HG02642 (cell line): ENCODE measurements at regions not wholly inside any gene's neighbourhood (a gene's known extent, or its start where the extent isn't known, plus 50 kb on each side); places are given as distances from the start of the nearest gene placed in this dataset.

Experiments used
- ATAC-seq: cut with Tn5 transposase; IDR thresholded peaks from one replicate; pipeline ENCODE4 v1.9.1; 2021; ENCODE audit warnings: mild to moderate bottlenecking; ENCODE audit not compliant: unreplicated experiment, poor library complexity

GRCh38 chr22:47647720-47648119 lies 885.3 kb downstream of the TBC1D22A start:
- ATAC-seq, result no peak

- no peak for ATAC-seq
Measured at GRCh38 chr22:47647181-47647580, 884.7 kb downstream of the TBC1D22A start.

GRCh38 chr22:47645923-47646322 lies 883.5 kb downstream of the TBC1D22A start:
- no peak for ATAC-seq

- ATAC-seq, result no peak
Measured at GRCh38 chr22:47645450-47645914, 883.0 kb downstream of the TBC1D22A start.

GRCh38 chr22:47634347-47634746 lies 871.9 kb downstream of the TBC1D22A start:
- ATAC-seq, result no peak

- ATAC-seq, result no peak
Measured at GRCh38 chr22:47633111-47633510, 870.7 kb downstream of the TBC1D22A start.

GRCh38 chr22:47632701-47633100 lies 870.3 kb downstream of the TBC1D22A start:
- no peak for ATAC-seq

- ATAC-seq, result no peak
Measured at GRCh38 chr22:47631571-47632102, 869.2 kb downstream of the TBC1D22A start.

- no peak for ATAC-seq
Measured at GRCh38 chr22:47630741-47631534, 868.5 kb downstream of the TBC1D22A start.

- no peak for ATAC-seq
Measured at GRCh38 chr22:47629791-47630655, 867.6 kb downstream of the TBC1D22A start.

- ATAC-seq, result no peak
Measured at GRCh38 chr22:47629273-47629711, 866.8 kb downstream of the TBC1D22A start.

GRCh38 chr22:47628477-47629272 lies 866.2 kb downstream of the TBC1D22A start:
- no peak for ATAC-seq

- no peak for ATAC-seq
Measured at GRCh38 chr22:47627556-47628253, 865.3 kb downstream of the TBC1D22A start.

- ATAC-seq, result no peak
Measured at GRCh38 chr22:47626428-47627390, 864.3 kb downstream of the TBC1D22A start.

GRCh38 chr22:47625531-47626427 lies 863.3 kb downstream of the TBC1D22A start:
- no peak for ATAC-seq

- ATAC-seq, result no peak
Measured at GRCh38 chr22:47625013-47625385, 862.5 kb downstream of the TBC1D22A start.

- no peak for ATAC-seq
Measured at GRCh38 chr22:47624252-47625012, 862.0 kb downstream of the TBC1D22A start.
